T-helper 9 cell (primary cell): ENCODE measurements at regions not wholly inside any gene's neighbourhood (a gene's known extent, or its start where the extent isn't known, plus 50 kb on each side); places are given as distances from the start of the nearest gene placed in this dataset.
"Not testable (repeated sequence)": the region's sequence is repeated elsewhere in the genome, so short reads cannot be mapped to it uniquely, and the experiment has no call there.

ENCODE experiments used
- DNase-seq: peaks from one replicate; pipeline ENCODE4 v3.0.0-alpha.2; 2020

DNA sequence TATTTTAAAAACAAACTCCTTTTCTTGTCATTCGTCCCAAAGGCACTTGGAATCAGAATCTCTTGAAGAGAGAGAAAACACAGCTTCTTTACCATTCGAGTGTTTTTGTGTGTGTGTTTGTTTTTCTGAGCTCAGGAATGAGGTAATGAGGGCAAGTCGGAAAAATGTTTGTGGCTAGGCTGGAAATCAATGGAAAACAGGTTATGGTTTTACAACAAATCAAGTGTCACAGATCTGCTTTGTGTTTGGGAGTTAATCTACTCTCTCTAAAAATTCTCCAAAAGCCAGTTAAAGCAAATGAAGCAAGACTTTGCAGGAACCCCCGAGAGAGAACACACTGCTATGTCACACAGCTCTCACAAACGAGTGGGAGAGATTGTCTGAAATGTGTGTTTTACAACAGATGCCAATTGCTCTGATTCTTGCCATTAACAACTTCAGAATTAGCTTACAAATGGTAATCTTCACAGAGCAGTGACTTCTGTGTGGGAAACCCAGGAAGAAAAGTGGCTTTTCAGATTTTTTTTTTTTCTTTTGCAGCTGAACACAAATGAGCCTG lies 264.1 kb downstream of the CBLL2 start:
- DNase-seq: no peak

DNA sequence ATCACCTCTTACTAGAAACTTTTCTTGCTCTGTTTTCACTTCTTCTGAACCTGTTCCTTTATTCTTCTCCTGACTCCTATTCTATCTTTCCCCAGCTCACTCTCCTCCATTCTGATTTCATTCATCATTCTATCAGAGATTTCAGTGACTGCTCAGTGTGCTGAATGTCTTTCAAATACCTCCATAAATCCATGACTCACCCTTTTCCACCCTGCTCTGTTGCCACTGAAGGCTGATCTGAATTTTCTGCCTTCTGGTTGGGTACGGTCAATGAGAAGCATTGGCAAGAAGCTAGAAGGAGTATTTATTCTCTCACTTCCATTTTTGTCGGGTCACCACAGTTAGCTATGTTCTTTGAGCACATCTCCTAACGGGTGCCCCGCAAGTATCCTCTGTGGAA lies 265.9 kb downstream of the CBLL2 start:
- no peak for DNase-seq

DNA sequence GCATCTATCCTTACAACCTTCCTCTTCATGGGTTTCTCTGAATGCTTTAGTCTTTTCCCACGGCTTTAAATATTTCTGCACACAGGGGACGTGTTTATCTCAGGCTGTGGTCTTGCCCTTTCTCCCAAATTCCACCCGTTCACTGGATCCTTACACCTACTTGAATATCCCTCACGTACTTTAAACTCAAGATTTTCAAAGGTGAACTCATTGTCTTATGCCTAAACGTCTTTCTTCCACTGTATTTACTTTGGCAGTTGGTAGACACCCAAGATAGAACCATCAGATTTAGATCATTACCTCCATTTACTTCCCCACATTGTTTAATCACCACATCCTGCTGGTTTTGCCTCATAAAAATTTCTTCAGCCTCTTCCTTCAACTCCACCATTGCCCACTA lies 269.2 kb downstream of the CBLL2 start:
- DNase-seq: no peak

DNA sequence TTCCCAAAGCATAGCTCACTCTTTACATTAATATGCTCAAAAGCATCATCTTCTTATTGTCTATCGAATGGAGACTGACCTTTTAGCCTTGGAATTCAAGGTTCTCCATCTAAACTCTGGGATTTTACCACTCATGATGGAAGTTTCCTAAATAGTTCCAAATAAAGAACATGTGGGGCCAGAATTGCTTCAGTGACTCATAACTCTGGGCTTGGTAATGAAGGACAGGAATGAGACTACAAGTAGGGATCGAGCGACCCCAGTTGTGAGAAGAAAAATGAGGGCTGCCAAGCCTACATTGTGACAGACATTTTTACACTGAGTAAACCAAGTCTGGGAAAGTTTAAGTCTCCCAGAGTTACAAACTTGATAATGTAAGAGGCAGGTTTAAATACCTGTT lies 269.9 kb downstream of the CBLL2 start:
- DNase-seq: no peak

DNA sequence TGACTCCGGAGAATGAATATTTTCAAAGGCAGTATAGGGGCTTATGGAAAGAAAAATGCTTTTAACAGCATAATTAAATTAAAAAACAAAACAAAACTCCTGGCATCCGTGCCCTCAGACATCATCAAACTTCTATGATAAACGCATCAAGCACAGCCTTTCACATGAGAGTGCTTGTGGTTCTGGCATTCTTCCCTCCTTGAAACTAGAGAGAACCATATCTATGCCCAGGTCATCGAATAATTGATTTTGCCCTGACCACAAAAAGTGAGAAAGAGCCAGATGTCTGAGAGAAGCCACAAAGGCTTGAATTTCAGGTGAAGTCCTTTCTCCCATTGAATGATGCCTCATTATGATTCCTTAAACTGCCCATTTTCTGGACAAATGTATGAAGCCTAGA lies 286.8 kb downstream of the CBLL2 start:
- no peak for DNase-seq

DNA sequence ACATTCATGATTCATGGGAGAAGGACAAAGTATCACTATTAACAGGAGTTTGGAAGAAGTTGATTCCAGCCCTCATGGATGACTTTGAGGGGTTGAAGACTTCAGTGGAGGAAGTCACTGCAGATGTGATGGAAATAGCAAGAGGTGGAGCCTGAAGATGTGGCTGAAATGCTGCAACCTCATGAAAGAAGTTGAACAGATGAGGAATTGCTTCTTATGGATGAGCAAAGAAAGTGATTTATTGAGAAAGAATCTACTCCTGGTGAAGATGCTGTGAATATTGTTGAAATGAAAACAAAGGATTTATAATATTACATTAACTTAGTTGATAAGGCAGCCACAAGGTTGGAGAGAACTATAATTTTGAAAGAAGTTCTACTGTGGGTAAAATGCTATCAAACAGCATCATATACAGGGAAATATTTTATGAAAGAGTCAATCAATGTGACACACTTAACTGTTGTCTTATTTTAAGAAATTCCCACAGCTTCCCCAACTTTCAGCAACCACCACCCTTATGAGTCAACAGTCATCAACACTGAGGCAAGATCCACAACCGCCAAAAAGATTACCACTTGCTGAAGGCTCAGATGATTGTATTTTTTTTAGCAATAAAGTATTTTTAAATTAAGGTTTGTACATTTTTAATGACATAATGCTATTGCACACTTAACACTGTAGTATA lies 302.6 kb downstream of the CBLL2 start:
- DNase-seq: no peak

DNA sequence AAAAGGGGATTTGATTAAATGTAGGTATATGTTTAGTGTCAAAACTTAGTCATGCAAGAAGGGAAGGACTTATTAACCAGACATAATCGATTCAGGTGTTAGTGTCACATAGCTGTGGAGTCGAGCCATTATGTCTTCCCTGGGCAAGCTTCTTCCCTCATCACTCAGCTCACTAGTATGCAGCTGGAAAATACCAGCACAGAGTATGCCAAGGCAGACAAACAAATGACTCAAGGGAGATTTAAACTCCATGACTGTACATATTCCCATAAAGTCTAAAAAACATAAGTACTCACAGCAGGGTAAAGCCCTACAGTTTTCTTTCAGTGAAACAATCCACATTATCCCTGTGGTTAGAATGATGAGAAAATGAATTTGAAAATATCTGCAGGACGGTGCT lies 304.5 kb downstream of the CBLL2 start:
- no peak for DNase-seq

DNA sequence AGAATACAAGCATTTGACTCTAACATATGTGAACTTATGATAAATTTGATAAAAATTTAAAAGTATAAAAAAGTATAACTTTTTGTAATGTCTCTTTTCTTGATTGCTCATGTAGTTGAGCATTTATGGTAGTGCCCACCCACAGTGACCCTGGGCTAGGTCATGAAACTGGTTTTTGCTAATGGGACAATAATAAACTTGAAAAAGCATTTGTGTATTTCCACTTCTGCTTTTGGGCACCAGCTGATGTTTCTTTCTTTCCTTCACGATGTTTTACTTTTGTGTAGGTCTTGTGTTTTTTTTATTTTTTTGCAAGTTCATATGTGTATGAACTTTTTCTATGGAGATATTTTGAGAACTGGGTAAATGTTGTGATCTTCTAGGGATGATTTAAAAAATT lies 313.1 kb downstream of the CBLL2 start:
- no peak for DNase-seq

DNA sequence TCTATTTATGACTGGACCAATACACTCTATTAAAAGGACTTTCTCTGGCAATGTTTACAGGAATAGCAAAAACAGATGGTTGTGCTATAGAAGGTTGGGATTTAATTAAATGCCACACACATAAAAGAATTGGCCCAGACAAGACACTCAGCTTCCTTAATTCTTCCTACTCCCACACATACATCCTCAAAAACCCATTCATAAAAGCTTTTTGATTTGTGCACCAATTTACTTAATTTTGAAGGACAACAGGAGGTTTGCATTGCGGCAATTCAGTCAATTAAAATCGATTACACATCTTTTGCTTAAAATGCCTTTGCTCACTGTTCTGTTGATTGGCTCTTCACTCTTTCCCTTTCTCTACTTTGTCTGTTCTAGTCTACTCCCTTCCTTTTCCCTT lies 317.1 kb downstream of the CBLL2 start:
- no peak for DNase-seq

DNA sequence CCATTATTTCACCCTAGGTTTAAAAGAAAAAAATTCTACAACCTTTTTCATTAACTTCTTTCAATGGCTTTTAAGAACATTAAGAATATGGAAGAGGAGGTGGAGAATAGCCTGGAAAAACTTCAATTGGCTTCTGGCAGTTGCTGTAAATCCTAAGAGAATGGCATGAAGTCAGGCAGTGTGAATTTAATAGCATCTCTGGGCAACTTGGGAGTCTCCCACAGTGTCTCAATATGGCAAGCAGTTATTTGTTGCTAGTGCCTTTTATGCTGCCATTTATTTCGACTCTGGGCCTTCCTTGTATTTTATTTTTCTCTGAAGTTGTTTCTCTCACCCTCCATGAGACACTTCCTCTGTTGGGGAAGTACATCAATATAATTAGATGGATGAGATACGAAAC lies 322.1 kb downstream of the CBLL2 start:
- DNase-seq: no peak

DNA sequence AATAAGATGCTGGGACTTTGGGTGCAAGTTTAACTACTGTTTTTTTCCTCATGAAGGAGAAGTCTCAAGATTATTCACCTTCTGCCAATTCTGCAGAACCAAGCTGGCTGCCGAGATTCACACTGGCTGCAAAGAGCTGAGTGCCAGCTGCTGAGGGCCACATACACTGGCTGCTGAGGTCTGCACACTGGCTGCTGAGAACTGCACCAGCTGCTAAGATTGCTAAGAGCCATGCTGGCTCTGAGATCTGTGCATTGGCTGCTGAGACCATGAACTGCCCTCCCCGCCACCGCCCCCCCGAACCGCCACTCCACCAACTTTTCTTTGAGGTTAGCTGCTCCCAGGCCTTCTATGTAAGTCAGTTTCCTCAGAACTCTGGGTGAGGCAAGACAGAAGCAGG lies 330.3 kb downstream of the CBLL2 start:
- DNase-seq: no peak

DNA sequence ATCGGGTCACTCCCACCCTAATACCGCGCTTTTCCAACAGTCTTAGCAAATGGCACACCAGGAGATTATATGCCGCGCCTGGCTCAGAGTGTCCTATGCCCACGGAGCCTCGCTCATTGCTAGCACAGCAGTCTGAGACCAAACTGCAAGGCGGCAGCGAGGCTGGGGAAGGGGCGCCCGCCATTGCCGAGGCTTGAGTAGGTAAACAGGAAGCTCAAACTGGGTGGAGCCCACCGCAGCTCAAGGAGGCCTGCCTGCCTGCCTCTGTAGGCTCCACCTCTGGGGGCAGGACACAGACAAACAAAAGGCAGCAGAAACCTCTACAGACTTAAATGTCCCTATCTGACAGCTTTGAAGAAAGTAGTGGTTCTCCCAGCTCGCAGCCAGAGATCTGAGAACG lies 336.7 kb downstream of the CBLL2 start:
- DNase-seq: not testable (repeated sequence)

DNA sequence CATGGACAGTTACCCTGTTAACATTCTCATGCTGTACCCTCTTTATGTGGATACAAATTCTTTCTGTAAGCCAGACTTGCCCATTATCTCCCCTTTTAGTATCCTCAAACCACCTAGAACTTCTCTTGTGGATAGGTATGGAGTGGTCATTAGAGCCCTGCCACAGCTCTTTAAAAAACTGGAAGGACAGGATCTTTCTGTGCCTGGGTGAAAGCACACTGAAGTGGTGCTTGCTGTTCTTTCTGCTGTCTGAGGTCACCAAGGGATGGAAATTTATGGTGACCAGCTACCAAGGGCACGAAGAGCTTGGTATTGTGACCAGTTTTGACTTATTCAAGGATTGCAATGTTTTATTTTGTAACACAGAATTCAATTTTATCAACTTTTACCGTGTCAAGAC lies 344.2 kb downstream of the CBLL2 start:
- DNase-seq: no peak

DNA sequence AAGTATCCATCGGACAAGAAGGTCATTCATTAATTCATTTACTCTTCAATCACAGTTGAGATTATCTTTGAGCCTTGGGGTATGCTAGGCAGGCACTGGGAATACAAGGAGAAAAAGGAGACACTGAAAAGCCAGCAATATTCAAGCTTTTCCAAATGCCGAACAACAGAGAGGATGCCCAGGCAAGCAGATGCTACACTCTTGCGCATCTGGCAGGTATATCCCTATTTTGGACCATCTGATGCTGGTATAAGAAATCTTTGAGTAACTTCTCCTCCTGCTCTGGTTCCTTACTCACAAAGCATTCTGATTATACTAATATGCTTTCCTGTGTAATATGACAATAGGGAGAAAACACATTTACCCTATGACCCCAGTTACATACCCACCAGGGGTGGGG lies 354.9 kb downstream of the CBLL2 start:
- DNase-seq: no peak

DNA sequence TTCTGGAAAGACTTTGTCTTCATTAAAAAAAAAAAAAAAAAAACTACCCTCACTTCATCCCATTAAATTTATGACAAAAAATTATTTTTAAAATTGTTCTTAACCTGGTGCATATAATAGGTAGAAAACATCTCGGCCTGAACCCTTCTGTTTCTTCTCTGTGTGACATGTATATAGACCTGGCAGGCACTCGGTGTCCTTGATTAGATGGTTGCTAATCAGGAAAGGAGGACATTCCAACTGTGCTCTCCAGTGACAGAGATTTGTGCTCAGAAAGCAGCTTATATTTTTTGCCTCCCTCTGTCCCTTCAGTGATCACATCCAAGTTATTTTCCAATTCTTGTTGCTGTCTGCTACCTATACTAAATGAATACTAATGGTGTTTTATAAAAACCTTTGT lies 355.6 kb downstream of the CBLL2 start:
- DNase-seq: no peak

DNA sequence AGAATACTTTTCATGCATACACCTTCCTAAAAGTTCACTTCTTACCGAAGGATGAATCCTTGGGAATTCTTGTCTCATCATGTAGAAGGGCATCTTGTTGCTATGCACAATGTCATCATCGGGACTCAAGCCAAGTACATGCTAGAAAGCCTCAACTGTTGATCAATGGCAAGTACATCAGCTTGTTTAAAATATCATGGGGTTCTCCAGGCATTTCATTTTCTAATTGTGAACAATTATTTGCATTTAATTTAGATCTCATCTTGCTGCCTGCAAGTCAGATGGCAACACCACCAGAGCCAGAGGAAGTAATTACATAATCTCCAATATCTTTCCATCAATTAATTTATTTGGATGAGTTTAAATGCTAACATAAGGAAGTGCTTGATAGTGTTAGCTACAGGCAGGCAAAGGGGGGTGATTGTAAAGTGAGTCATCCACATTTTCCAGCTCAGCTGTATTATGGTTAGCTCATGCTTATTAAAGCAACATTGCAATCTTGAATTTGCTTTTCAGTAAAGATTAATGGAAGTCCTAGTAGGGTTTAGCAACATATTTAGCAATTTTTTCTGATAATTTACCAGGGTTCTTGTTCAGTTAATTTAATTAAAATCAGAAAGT lies 356.5 kb downstream of the CBLL2 start:
- DNase-seq: no peak

DNA sequence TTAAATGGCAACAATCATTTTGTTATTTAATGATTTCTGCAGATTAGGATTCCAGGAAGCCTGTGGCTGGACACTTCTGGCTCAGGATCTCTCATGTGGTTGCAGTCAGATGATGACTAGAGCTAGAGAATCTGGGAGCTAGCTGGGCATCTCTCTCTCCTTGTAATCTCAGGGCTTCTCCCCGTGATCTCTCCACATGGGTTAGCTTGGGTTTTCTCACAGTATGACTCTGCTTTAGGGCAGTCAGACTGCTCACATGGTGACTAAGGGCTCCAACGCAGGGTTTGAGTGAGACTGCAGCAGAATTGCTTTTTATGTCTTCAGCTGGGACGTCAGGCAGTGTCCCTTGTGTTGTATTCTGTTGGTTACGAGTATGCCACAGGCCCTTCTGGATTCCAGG lies 361.4 kb downstream of the CBLL2 start:
- DNase-seq: no peak

DNA sequence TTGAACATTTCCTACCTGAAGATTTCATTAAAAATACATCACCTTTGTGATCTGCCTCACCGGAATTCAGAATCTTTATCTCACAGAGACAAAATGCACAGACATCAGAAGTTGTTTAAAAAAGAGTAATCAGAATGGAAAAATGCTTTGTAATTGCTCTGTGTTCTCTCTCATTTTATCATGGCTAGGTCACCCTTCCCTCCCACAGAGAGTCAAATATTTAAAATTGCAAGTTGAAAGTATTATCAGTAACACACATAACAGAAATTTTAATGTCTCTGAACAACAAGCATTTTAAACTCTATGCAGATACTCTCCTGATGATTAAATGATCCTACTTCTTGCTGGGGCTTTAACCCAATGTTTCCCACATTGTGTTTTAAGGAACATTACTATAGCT lies 362.0 kb downstream of the CBLL2 start:
- DNase-seq: no peak

DNA sequence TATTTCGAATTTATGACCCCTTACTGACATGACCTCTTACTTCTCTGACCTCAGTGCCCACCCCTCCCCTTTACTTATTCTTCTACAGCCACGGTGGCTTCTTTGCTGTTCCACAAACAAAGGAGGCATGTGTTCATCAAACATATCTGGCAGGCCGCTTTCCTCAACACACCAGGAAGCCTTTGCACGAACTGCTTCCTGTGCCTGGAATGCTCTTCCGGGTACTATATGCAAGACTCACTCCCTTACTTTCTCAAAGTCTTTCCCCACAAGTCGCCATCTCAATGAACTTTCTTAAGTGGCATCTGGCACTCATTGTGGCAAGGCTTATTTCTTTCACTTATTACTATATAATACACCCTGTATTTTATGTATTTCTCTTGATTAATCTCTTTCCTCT lies 351.5 kb upstream of the DDX53 start:
- DNase-seq: no peak

DNA sequence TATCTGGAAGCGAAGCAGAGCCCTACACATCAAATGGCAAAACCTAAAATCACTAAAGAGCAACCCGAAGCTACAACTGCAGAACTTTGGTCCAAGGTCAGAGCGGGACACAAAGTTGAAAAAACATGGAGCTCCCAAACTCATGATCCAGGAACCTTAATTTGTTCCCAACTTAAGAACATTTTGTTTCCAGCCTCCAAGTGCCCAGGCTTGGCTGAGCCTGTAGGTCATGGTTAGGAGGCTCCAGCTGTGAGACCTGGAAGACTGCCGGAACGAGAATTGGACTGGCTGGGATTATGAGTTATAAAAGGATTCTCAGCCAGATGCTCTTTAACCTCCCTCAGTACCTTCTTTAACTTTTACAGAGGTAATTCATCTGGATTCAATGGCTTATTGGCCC lies 349.1 kb upstream of the DDX53 start:
- no peak for DNase-seq

DNA sequence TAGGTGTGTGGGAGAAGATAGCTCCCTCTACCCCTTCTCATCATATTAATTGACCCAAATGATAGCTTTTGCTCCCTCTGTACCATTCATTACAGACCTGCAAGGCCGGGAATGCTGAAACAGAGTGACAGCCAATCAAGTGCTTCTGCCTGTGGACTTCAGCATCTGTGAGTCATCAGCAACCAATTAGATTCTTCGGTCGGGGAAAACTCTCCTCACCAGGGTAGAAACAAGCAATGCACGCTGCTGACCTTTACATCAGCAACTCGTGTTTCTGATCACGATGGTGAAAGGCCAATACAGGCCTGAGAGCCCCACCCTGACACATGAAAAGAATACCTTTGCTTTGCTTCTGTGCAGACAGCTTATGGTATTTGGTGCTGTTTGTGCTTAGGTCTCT lies 347.2 kb upstream of the DDX53 start:
- DNase-seq: no peak

DNA sequence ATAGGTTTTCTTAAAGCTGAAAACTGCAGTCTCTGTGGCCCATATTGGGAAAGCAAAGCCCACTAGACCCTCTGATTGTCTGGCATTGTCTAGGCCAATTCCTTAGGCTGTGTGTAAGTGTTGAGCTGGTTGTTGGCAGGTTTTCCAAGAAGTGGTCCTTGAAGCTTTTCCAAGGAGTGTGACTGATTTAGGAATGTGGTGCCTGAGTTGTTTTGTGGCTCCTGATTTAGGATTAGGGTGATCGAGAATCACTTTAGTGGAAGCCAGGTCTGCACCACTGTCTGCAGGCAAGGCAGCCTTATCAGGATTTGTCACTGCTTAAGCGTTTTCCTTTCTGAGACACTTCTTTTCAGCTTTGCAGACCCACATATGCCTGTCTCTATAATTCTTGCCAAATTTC lies 339.0 kb upstream of the DDX53 start:
- DNase-seq: no peak

DNA sequence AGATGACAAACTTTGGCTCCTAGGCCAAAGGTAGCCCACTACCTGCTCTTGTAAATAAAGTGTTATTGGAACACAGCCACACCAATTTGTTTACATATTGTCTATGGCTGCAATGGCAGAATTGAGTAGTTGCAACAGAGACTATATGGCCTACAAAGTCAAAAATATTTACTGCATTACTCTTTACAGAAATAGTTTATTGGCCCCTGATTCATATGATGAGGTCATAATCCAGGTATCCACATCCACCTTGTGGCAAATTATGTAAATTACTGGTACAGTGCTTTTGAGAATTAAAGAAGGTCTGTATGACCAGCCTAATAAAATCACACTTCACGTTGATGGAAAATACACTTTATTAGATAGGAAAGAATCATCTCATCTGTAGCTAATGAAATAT lies 337.0 kb upstream of the DDX53 start:
- DNase-seq: no peak

DNA sequence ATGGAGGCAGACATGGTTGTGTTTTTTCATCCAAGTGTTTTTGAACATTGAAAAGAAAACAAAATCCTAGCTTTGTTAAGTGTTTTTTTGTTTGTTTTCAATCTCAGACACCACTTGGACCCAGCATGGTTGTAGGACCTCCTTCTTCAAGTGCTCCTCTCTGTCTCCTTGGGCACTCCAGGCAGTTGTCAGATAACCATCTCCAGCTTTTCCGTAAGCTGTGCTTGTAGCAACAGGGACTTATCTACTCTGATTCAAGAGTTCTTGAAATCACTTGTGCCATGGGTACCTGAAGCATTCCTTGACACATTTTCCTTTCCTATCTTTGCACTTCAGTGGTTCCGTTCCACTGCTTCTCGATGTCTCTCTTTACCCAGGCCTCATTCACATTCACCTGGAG lies 334.9 kb upstream of the DDX53 start:
- DNase-seq: no peak

DNA sequence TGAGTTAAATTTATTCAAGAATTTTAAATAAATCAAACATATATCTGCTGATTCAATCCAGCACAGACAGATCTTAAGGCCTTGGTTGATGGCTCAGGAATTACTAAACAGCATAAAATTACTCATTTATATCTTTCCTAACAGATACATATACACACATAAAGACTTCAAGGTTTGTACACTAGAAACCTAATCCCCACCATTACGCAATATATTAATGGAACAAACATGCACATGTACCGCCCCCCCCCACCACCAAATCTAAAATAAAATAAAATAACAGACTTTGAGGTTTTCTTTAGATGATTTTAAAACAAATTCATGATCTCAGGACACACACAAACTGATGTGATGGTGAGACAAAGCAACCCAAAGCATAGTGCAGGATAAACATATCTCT lies 333.9 kb upstream of the DDX53 start:
- DNase-seq: no peak
